Astrocyte (in vitro differentiated cells and primary cell): ENCODE measurements at regions not wholly inside any gene's neighbourhood (a gene's known extent, or its start where the extent isn't known, plus 50 kb on each side); places are given as distances from the start of the nearest gene placed in this dataset.

ENCODE experiments used
- DNase-seq: peaks from one replicate; pipeline ENCODE4 v3.0.0-alpha.2; 2010; ENCODE audit warnings: low read depth
- FAIRE-seq: peaks from 2 replicates; lab custom pipeline; 2011; peaks lifted over from hg19 to GRCh38; lab: Jason Lieb, UNC
- H2AFZ ChIP-seq: 2 replicates; pipeline ENCODE4 v1.6.0; 2012; ENCODE audit warnings: low read depth, low read length, inconsistent platforms
- H3K27ac ChIP-seq: 2 replicates; pipeline ENCODE4 v1.5.1; 2011; ENCODE audit warnings: low read depth, low read length, inconsistent platforms
- H3K27me3 ChIP-seq: 2 replicates; pipeline ENCODE4 v1.6.0; 2011; ENCODE audit warnings: low read length, inconsistent platforms; ENCODE audit not compliant: insufficient read depth
- H3K36me3 ChIP-seq: 2 replicates; pipeline ENCODE4 v1.5.1; 2011; ENCODE audit warnings: low read length, inconsistent platforms; ENCODE audit not compliant: insufficient read depth
- H3K4me1 ChIP-seq: 2 replicates; pipeline ENCODE4 v1.5.1; 2011; ENCODE audit warnings: low read length, inconsistent platforms; ENCODE audit not compliant: insufficient read depth
- H3K4me2 ChIP-seq: 2 replicates; pipeline ENCODE4 v1.6.0; 2012; ENCODE audit warnings: low read length, inconsistent platforms
- H3K4me3 ChIP-seq: 2 replicates; pipeline ENCODE4 v1.5.1; 2011; ENCODE audit warnings: low read depth, mild to moderate bottlenecking, low read length, inconsistent platforms; ENCODE audit not compliant: insufficient read depth
- H3K79me2 ChIP-seq: 2 replicates; pipeline ENCODE4 v1.6.0; 2012; ENCODE audit warnings: mild to moderate bottlenecking, low read length, inconsistent platforms; ENCODE audit not compliant: insufficient read depth
- H3K9ac ChIP-seq: 2 replicates; pipeline ENCODE4 v1.6.0; 2012; ENCODE audit warnings: mild to moderate bottlenecking, low read length, inconsistent platforms
- H3K9me3 ChIP-seq: 2 replicates; pipeline ENCODE4 v1.5.1; 2012; ENCODE audit warnings: low read depth, mild to moderate bottlenecking, low read length, inconsistent platforms; ENCODE audit not compliant: insufficient read depth
- H4K20me1 ChIP-seq: 2 replicates; pipeline ENCODE4 v1.6.0; 2012; ENCODE audit warnings: low read length, inconsistent platforms; ENCODE audit not compliant: insufficient read depth
- H3K27ac Mint-ChIP-seq: one replicate; pipeline ENCODE4 v1.8.0; 2021; ENCODE audit warnings: mild to moderate bottlenecking, mixed read lengths; ENCODE audit not compliant: unreplicated experiment
- H3K27me3 Mint-ChIP-seq: one replicate; pipeline ENCODE4 v1.8.0; 2021; ENCODE audit warnings: low read depth, mixed read lengths; ENCODE audit not compliant: unreplicated experiment
- H3K36me3 Mint-ChIP-seq: one replicate; pipeline ENCODE4 v1.8.0; 2021; ENCODE audit warnings: low read depth, mixed read lengths; ENCODE audit not compliant: unreplicated experiment
- H3K4me1 Mint-ChIP-seq: one replicate; pipeline ENCODE4 v1.8.0; 2021; ENCODE audit warnings: low read depth, mixed read lengths; ENCODE audit not compliant: unreplicated experiment
- H3K4me3 Mint-ChIP-seq: one replicate; pipeline ENCODE4 v1.8.0; 2021; ENCODE audit warnings: mild to moderate bottlenecking, moderate library complexity, mixed read lengths; ENCODE audit not compliant: unreplicated experiment
- H3K9me3 Mint-ChIP-seq: one replicate; pipeline ENCODE4 v1.8.0; 2021; ENCODE audit warnings: mild to moderate bottlenecking, mixed read lengths; ENCODE audit not compliant: unreplicated experiment
- CTCF ChIP-seq: IDR thresholded peaks from 2 replicates; pipeline ENCODE4 v1.5.1; 2011; ENCODE audit warnings: low read depth, mild to moderate bottlenecking, inconsistent platforms, low read length, moderate library complexity; ENCODE audit not compliant: insufficient read depth
- EZH2 ChIP-seq: IDR thresholded peaks from 2 replicates; pipeline ENCODE4 v1.6.1; 2012; ENCODE audit warnings: mild to moderate bottlenecking, low read length, inconsistent platforms; ENCODE audit not compliant: insufficient read depth

DNA sequence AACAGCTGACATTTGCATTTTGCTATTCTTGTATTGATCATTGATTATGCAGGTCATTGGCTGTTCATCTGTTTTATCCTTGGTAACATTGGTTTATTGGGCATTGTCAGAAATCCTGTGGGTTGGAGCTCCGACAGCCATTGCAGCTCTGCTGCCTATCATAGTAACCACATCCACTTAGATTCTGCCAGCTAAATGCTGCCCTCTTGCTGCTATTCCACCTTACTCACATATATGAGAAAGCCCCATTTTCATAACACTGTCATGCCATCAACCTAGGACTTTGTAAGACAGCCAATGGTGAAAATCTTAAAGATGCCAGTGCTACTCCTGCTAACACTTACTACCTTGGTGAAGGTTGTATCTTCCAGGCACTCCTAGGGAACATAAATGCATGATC is 187.3 kb upstream of the CXCL13 start:
- FAIRE-seq (no peak), DNase-seq (no peak)
- TF ChIP-seq CTCF (no peak), EZH2 (no peak)
- Mint-ChIP-seq H3K27me3 (peaks cover 2% of the 10 kb centered on the region), H3K9me3 (peaks cover 4% of the 10 kb centered on the region), H3K27ac (no peak overlapping the region), H3K36me3 (no peaks in the 10 kb centered on the region), H3K4me3 (no peak overlapping the region), H3K4me1 (no peaks in the 10 kb centered on the region)
- H3K27me3 ChIP-seq: peaks cover 4% of the 10 kb centered on the region
- no peak overlapping the region for H3K4me3 ChIP-seq
- H3K36me3 ChIP-seq: no peaks in the 10 kb centered on the region
- H3K4me2 ChIP-seq: no peak overlapping the region
- H3K79me2 ChIP-seq: no peaks in the 10 kb centered on the region
- no peak overlapping the region for H2AFZ ChIP-seq
- no peaks in the 10 kb centered on the region for H3K4me1 ChIP-seq
- H3K9ac ChIP-seq: no peak overlapping the region
- H4K20me1 ChIP-seq: no peaks in the 10 kb centered on the region
- no peak overlapping the region for H3K27ac ChIP-seq
- no peaks in the 10 kb centered on the region for H3K9me3 ChIP-seq

- TF ChIP-seq CTCF: no peak
- TF ChIP-seq EZH2: no peak
- H3K27ac Mint-ChIP-seq: no peak overlapping the region
- Histone ChIP-seq H3K79me2 (no peaks in the 10 kb centered on the region), H3K27ac (no peak overlapping the region), H3K4me1 (no peaks in the 10 kb centered on the region), H3K9me3 (no peaks in the 10 kb centered on the region), H3K27me3 (peaks cover 7% of the 10 kb centered on the region), H3K4me2 (no peak overlapping the region), H4K20me1 (no peaks in the 10 kb centered on the region), H3K4me3 (no peak overlapping the region), H2AFZ (no peak overlapping the region), H3K9ac (no peak overlapping the region), H3K36me3 (no peaks in the 10 kb centered on the region)
- H3K9me3 Mint-ChIP-seq: no peaks in the 10 kb centered on the region
- DNase-seq (no peak), FAIRE-seq (no peak)
- no peak overlapping the region for H3K4me3 Mint-ChIP-seq
- peaks cover 3% of the 10 kb centered on the region for H3K4me1 Mint-ChIP-seq
- H3K27me3 Mint-ChIP-seq: peaks cover 31% of the 10 kb centered on the region
- H3K36me3 Mint-ChIP-seq: no peaks in the 10 kb centered on the region
Measured at GRCh38 chr4:77430847-77431246, 174.8 kb upstream of the CXCL13 start.

DNA sequence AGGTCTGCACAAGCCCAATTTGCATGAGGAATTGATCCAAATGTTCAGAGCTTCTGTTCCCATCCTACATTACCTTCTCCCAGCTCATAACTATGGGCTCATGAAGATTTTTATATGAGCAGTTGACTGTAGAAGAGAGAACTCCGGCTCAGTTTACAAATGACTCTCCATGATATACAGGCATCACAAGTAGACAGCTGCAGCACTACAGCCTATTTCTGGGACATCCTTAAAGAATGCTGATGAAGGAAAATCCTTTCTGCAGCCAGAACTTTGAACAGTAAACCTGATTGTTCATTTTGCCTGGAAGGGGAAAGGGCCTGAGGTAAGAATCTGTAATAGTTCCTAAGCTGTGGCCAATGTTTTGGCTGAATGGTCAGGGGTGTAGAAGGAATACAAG is 174.1 kb upstream of the CXCL13 start:
- Histone ChIP-seq H3K4me1 (no peaks in the 10 kb centered on the region), H3K4me2 (no peak overlapping the region), H3K27me3 (peaks cover 7% of the 10 kb centered on the region), H3K79me2 (no peaks in the 10 kb centered on the region), H3K4me3 (no peak overlapping the region), H3K9ac (no peak overlapping the region), H3K36me3 (no peaks in the 10 kb centered on the region), H4K20me1 (no peaks in the 10 kb centered on the region), H3K27ac (no peak overlapping the region), H2AFZ (no peak overlapping the region), H3K9me3 (no peaks in the 10 kb centered on the region)
- Mint-ChIP-seq H3K36me3 (no peaks in the 10 kb centered on the region), H3K27me3 (peaks cover 30% of the 10 kb centered on the region), H3K4me1 (peaks cover 3% of the 10 kb centered on the region), H3K9me3 (no peaks in the 10 kb centered on the region), H3K4me3 (no peak overlapping the region), H3K27ac (no peak overlapping the region)
- DNase-seq: no peak
- TF ChIP-seq EZH2: no peak
- no peak for TF ChIP-seq CTCF
- FAIRE-seq: no peak
